SK-N-DZ (cell line): ENCODE measurements at regions not wholly inside any gene's neighbourhood (a gene's known extent, or its start where the extent isn't known, plus 50 kb on each side); places are given as distances from the start of the nearest gene placed in this dataset.
"Not testable (repeated sequence)": the region's sequence is repeated elsewhere in the genome, so short reads cannot be mapped to it uniquely, and the experiment has no call there.

Source experiments
- DNase-seq: peaks from one replicate; pipeline ENCODE4 v3.0.0-alpha.2; 2015; ENCODE audit warnings: low spot score

- DNase-seq: no peak
Measured at GRCh38 chr15:96807361-96807760, 476.9 kb downstream of the NR2F2 start.

GRCh38 chr15:96817900-96818299, 487.4 kb downstream of the NR2F2 start:
- DNase-seq: no peak

- DNase-seq: no peak
Measured at GRCh38 chr15:96818861-96819260, 488.4 kb downstream of the NR2F2 start.

GRCh38 chr15:96827981-96828380, 497.5 kb downstream of the NR2F2 start:
- no peak for DNase-seq

GRCh38 chr15:96837241-96837970, 506.9 kb downstream of the NR2F2 start:
- no peak for DNase-seq

- no peak for DNase-seq
Measured at GRCh38 chr15:96838081-96838480, 507.6 kb downstream of the NR2F2 start.

GRCh38 chr15:96849271-96849900, 518.9 kb downstream of the NR2F2 start:
- no peak for DNase-seq

GRCh38 chr15:96851613-96852012, 521.1 kb downstream of the NR2F2 start:
- no peak for DNase-seq

GRCh38 chr15:96858694-96859093, 528.2 kb downstream of the NR2F2 start:
- no peak for DNase-seq

- no peak for DNase-seq
Measured at GRCh38 chr15:96860741-96861140, 530.2 kb downstream of the NR2F2 start.

- no peak for DNase-seq
Measured at GRCh38 chr15:96867992-96868391, 537.5 kb downstream of the NR2F2 start.

- DNase-seq: no peak
Measured at GRCh38 chr15:96869122-96869521, 538.6 kb downstream of the NR2F2 start.

- no peak for DNase-seq
Measured at GRCh38 chr15:96869790-96870189, 539.3 kb downstream of the NR2F2 start.

- no peak for DNase-seq
Measured at GRCh38 chr15:96870580-96870979, 540.1 kb downstream of the NR2F2 start.

- DNase-seq: not testable (repeated sequence)
Measured at GRCh38 chr15:96877442-96877841, 546.9 kb downstream of the NR2F2 start.

- no peak for DNase-seq
Measured at GRCh38 chr15:96878129-96878528, 547.6 kb downstream of the NR2F2 start.

- no peak for DNase-seq
Measured at GRCh38 chr15:96882121-96882772, 551.7 kb downstream of the NR2F2 start.

- no peak for DNase-seq
Measured at GRCh38 chr15:96887730-96888129, 557.2 kb downstream of the NR2F2 start.

- DNase-seq: no peak
Measured at GRCh38 chr15:96888764-96889163, 558.3 kb downstream of the NR2F2 start.

- no peak for DNase-seq
Measured at GRCh38 chr15:96889734-96890480, 559.4 kb downstream of the NR2F2 start.

- no peak for DNase-seq
Measured at GRCh38 chr15:96891046-96891445, 560.5 kb downstream of the NR2F2 start.
